Chondrocyte (in vitro differentiated cells): ENCODE measurements at regions not wholly inside any gene's neighbourhood (a gene's known extent, or its start where the extent isn't known, plus 50 kb on each side); places are given as distances from the start of the nearest gene placed in this dataset.
"Not testable (repeated sequence)": the region's sequence is repeated elsewhere in the genome, so short reads cannot be mapped to it uniquely, and the experiment has no call there.

Experiments
- DNase-seq: peaks from one replicate; pipeline ENCODE4 v3.0.0; 2021; ENCODE audit warnings: mixed read lengths, low spot score
- H3K27ac Mint-ChIP-seq: one replicate; pipeline ENCODE4 v1.8.0; 2021; ENCODE audit warnings: mild to moderate bottlenecking, moderate library complexity, mixed read lengths; ENCODE audit not compliant: unreplicated experiment
- H3K27me3 Mint-ChIP-seq: 2 replicates; pipeline ENCODE4 v1.8.0; 2021; ENCODE audit warnings: low read depth, mixed read lengths
- H3K36me3 Mint-ChIP-seq: 2 replicates; pipeline ENCODE4 v1.8.0; 2021; ENCODE audit warnings: low read depth, mixed read lengths
- H3K4me1 Mint-ChIP-seq: 2 replicates; pipeline ENCODE4 v1.8.0; 2021; ENCODE audit warnings: low read depth, mild to moderate bottlenecking, mixed read lengths
- H3K4me3 Mint-ChIP-seq: one replicate; pipeline ENCODE4 v1.8.0; 2021; ENCODE audit warnings: mild to moderate bottlenecking, moderate library complexity, mixed read lengths; ENCODE audit not compliant: unreplicated experiment
- H3K9me3 Mint-ChIP-seq: 2 replicates; pipeline ENCODE4 v1.8.0; 2021; ENCODE audit warnings: low read depth, mixed read lengths
- CTCF ChIP-seq: fragments of 200-600 bp; sonication (generic); IDR thresholded peaks from 2 replicates; pipeline ENCODE4 v1.5.0; 2021; ENCODE audit warnings: antibody characterized with exemption, mild to moderate bottlenecking, moderate library complexity

- Mint-ChIP-seq H3K4me3 (no peak overlapping the region), H3K4me1 (peaks cover 5% of the 10 kb centered on the region)
These were observed 80.1 kb upstream of the ANKRD1 start for GRCh38 chr10:91000985-91001384.

GRCh38 chr10:91002656-91003055, 81.8 kb upstream of the ANKRD1 start:
- peaks cover 17% of the 10 kb centered on the region for H3K4me1 Mint-ChIP-seq
- DNase-seq: no peak
- H3K9me3 Mint-ChIP-seq: no peaks in the 10 kb centered on the region
- TF ChIP-seq CTCF: no peak
- no peaks in the 10 kb centered on the region for H3K36me3 Mint-ChIP-seq
- H3K27me3 Mint-ChIP-seq: no peaks in the 10 kb centered on the region
- H3K27ac Mint-ChIP-seq: no peak overlapping the region
- H3K4me3 Mint-ChIP-seq: no peak overlapping the region

More at GRCh38 chr10:91000985-91001384, 80.1 kb upstream of the ANKRD1 start:
- H3K36me3 Mint-ChIP-seq: no peaks in the 10 kb centered on the region
- no peak for TF ChIP-seq CTCF
- DNase-seq: no peak
- no peak overlapping the region for H3K27ac Mint-ChIP-seq
- H3K27me3 Mint-ChIP-seq: no peaks in the 10 kb centered on the region
- H3K9me3 Mint-ChIP-seq: no peaks in the 10 kb centered on the region

- DNase-seq, H3K36me3 Mint-ChIP-seq, H3K27ac Mint-ChIP-seq, H3K4me3 Mint-ChIP-seq, H3K9me3 Mint-ChIP-seq, H3K27me3 Mint-ChIP-seq: not testable (repeated sequence)
- H3K4me1 Mint-ChIP-seq: peaks cover 17% of the 10 kb centered on the region
These were observed 82.5 kb upstream of the ANKRD1 start for GRCh38 chr10:91003379-91003778.

- H3K27ac Mint-ChIP-seq, H3K4me3 Mint-ChIP-seq, DNase-seq, H3K27me3 Mint-ChIP-seq, H3K36me3 Mint-ChIP-seq, H3K9me3 Mint-ChIP-seq: not testable (repeated sequence)
- H3K4me1 Mint-ChIP-seq: peaks cover 21% of the 10 kb centered on the region
These were observed 84.4 kb upstream of the ANKRD1 start for GRCh38 chr10:91005276-91005675.

GRCh38 chr10:91006001-91006751, 85.3 kb upstream of the ANKRD1 start:
- no peak for DNase-seq
- peak; percentile 97 for TF ChIP-seq CTCF
- Mint-ChIP-seq H3K4me1 (peaks cover 25% of the 10 kb centered on the region), H3K4me3 (no peak overlapping the region), H3K27me3 (no peaks in the 10 kb centered on the region), H3K9me3 (no peaks in the 10 kb centered on the region), H3K27ac (no peak overlapping the region), H3K36me3 (no peaks in the 10 kb centered on the region)

GRCh38 chr10:91006752-91007346, 86.0 kb upstream of the ANKRD1 start:
- no peak overlapping the region for H3K27ac Mint-ChIP-seq
- no peaks in the 10 kb centered on the region for H3K9me3 Mint-ChIP-seq
- H3K4me1 Mint-ChIP-seq: peaks cover 27% of the 10 kb centered on the region
- no peak for TF ChIP-seq CTCF
- H3K27me3 Mint-ChIP-seq: no peaks in the 10 kb centered on the region
- DNase-seq: no peak
- no peaks in the 10 kb centered on the region for H3K36me3 Mint-ChIP-seq
- no peak overlapping the region for H3K4me3 Mint-ChIP-seq
